Keratinocyte (primary cell): ENCODE measurements at regions not wholly inside any gene's neighbourhood (a gene's known extent, or its start where the extent isn't known, plus 50 kb on each side); places are given as distances from the start of the nearest gene placed in this dataset.

Experiments
- CTCF ChIP-seq, 3 experiments: IDR thresholded peaks in 1 of 3; conservative IDR thresholded peaks in 1 of 3; optimal IDR thresholded peaks in 1 of 3; 2 replicates in 2 of 3; 3 replicates in 1 of 3; pipeline versions ENCODE3 to v1.5.1; 2011; ENCODE audit warnings: low read length in 3 of 3, mild to moderate bottlenecking in 3 of 3, moderate library complexity in 2 of 3, control low read depth in 1 of 3, inconsistent platforms in 1 of 3; ENCODE audit not compliant: insufficient read depth in 2 of 3; ENCODE audit errors: extremely low read depth in 1 of 3
- EZH2 ChIP-seq: IDR thresholded peaks from one replicate; pipeline ENCODE4 v1.6.1; 2012; ENCODE audit warnings: inconsistent platforms, mild to moderate bottlenecking, low read length, moderate library complexity

DNA sequence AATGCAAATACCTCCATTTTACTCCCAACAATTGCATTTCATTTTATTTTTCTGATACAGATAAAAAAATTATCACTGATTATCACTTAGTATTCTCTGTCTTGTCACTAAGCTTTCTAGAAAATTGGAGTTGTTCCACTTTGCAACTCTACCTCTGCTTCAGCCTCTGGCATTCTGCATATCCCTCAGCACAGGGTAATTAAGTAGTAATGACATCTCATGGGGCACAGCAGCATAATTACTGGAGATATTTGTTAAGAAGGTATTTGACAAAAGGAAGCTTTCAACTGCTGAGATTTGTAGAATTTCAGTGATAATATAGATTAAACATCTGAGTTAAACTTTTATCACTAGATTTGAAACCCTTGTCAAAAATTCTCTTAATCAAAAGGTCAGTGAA, 446.2 kb downstream of the HTR1A start:
- TF ChIP-seq CTCF (optimal IDR thresholded peaks at IDR 0.05 in 1 of 3, IDR thresholded peaks at IDR 0.05 in 1 of 3, conservative IDR thresholded peaks at IDR 0.05 in 1 of 3; ENCODE audit: extremely low read depth in 1 of 3, insufficient read depth in 2 of 3, low read length in 3 of 3) = no peak
- no peak for TF ChIP-seq EZH2
